GM04504 (cell line): ENCODE measurements at regions not wholly inside any gene's neighbourhood (a gene's known extent, or its start where the extent isn't known, plus 50 kb on each side); places are given as distances from the start of the nearest gene placed in this dataset.
"Not testable (repeated sequence)": the region's sequence is repeated elsewhere in the genome, so short reads cannot be mapped to it uniquely, and the experiment has no call there.

ENCODE experiments used
- DNase-seq: peaks from one replicate; pipeline ENCODE4 v3.0.0-alpha.2; 2012; ENCODE audit warnings: low read depth

GRCh38 chr11:96447208-96448110 is 57.6 kb downstream of the JRKL start:
- no peak for DNase-seq

GRCh38 chr11:96448225-96448624 is 58.4 kb downstream of the JRKL start:
- no peak for DNase-seq

- no peak for DNase-seq
Measured at GRCh38 chr11:96456111-96456510, 66.3 kb downstream of the JRKL start.

- DNase-seq: no peak
Measured at GRCh38 chr11:96459751-96460150, 69.9 kb downstream of the JRKL start.

- DNase-seq: no peak
Measured at GRCh38 chr11:96461871-96462270, 72.1 kb downstream of the JRKL start.

- DNase-seq: peak; percentile 26
Measured at GRCh38 chr11:96464700-96465307, 75.0 kb downstream of the JRKL start.

- no peak for DNase-seq
Measured at GRCh38 chr11:96465512-96465911, 75.7 kb downstream of the JRKL start.

GRCh38 chr11:96466607-96467006 is 76.8 kb downstream of the JRKL start:
- no peak for DNase-seq

- DNase-seq: no peak
Measured at GRCh38 chr11:96469776-96470175, 80.0 kb downstream of the JRKL start.

GRCh38 chr11:96470521-96470920 is 80.7 kb downstream of the JRKL start:
- no peak for DNase-seq

- no peak for DNase-seq
Measured at GRCh38 chr11:96472085-96472484, 82.3 kb downstream of the JRKL start.

GRCh38 chr11:96474263-96474662 is 84.5 kb downstream of the JRKL start:
- DNase-seq: no peak

GRCh38 chr11:96481204-96481603 is 91.4 kb downstream of the JRKL start:
- no peak for DNase-seq

- DNase-seq: no peak
Measured at GRCh38 chr11:96481771-96482170, 92.0 kb downstream of the JRKL start.

- DNase-seq: no peak
Measured at GRCh38 chr11:96482193-96482592, 92.4 kb downstream of the JRKL start.

- DNase-seq: no peak
Measured at GRCh38 chr11:96483374-96483955, 93.7 kb downstream of the JRKL start.

- no peak for DNase-seq
Measured at GRCh38 chr11:96484361-96484760, 94.5 kb downstream of the JRKL start.

- no peak for DNase-seq
Measured at GRCh38 chr11:96486890-96487611, 97.2 kb downstream of the JRKL start.

- DNase-seq: not testable (repeated sequence)
Measured at GRCh38 chr11:96488911-96489310, 99.1 kb downstream of the JRKL start.

GRCh38 chr11:96500440-96500839 is 110.6 kb downstream of the JRKL start:
- no peak for DNase-seq

- DNase-seq: no peak
Measured at GRCh38 chr11:96506041-96506440, 116.2 kb downstream of the JRKL start.

GRCh38 chr11:96506953-96507354 is 117.1 kb downstream of the JRKL start:
- DNase-seq: no peak

- DNase-seq: no peak
Measured at GRCh38 chr11:96508861-96509260, 119.0 kb downstream of the JRKL start.
